ENCODE measurements at regions not wholly inside any gene's neighbourhood (a gene's known extent, or its start where the extent isn't known, plus 50 kb on each side); places are given as distances from the start of the nearest gene placed in this dataset.

GRCh38 chr4:29805245-29805644 lies 914.9 kb upstream of the PCDH7 start:
- no peak for DNase-seq (ENCODE audit: extremely low read depth, low read depth)
- TF ChIP-seq CTCF (IDR thresholded peaks at IDR 0.05; ENCODE audit: low read depth, low read length) = no peak

GRCh38 chr4:29805916-29806480 lies 914.2 kb upstream of the PCDH7 start:
- TF ChIP-seq CTCF (IDR thresholded peaks at IDR 0.05; ENCODE audit: low read depth, low read length) = no peak
- no peak for DNase-seq (ENCODE audit: extremely low read depth, low read depth)

GRCh38 chr4:29817961-29818360 lies 902.2 kb upstream of the PCDH7 start:
- no peak for TF ChIP-seq CTCF (IDR thresholded peaks at IDR 0.05; ENCODE audit: low read depth, low read length)
- DNase-seq (ENCODE audit: extremely low read depth, low read depth) = no peak

- TF ChIP-seq CTCF (IDR thresholded peaks at IDR 0.05; ENCODE audit: low read depth, low read length) = no peak
- DNase-seq (ENCODE audit: extremely low read depth, low read depth) = no peak
Observed at GRCh38 chr4:29829067-29829466, 891.1 kb upstream of the PCDH7 start.

- DNase-seq (ENCODE audit: extremely low read depth, low read depth) = no peak
- TF ChIP-seq CTCF (IDR thresholded peaks at IDR 0.05; ENCODE audit: low read depth, low read length) = no peak
Observed at GRCh38 chr4:29852537-29852936, 867.6 kb upstream of the PCDH7 start.

GRCh38 chr4:29853833-29854232 lies 866.3 kb upstream of the PCDH7 start:
- TF ChIP-seq CTCF (IDR thresholded peaks at IDR 0.05; ENCODE audit: low read depth, low read length) = no peak
- DNase-seq (ENCODE audit: extremely low read depth, low read depth) = no peak

- DNase-seq (ENCODE audit: extremely low read depth, low read depth) = no peak
- TF ChIP-seq CTCF (IDR thresholded peaks at IDR 0.05; ENCODE audit: low read depth, low read length) = no peak
Observed at GRCh38 chr4:29861307-29861706, 858.9 kb upstream of the PCDH7 start.
